DOHH2 (cell line): ENCODE measurements at regions not wholly inside any gene's neighbourhood (a gene's known extent, or its start where the extent isn't known, plus 50 kb on each side); places are given as distances from the start of the nearest gene placed in this dataset.

ENCODE experiments used
- H3F3A ChIP-seq: fragments of 200-600 bp; sonication (generic), shearing (Covaris generic); 2 replicates; pipeline ENCODE4 v1.6.0; 2016; ENCODE audit warnings: antibody characterized with exemption, mild to moderate bottlenecking; ENCODE audit not compliant: control insufficient read depth, insufficient read depth
- H3K27ac ChIP-seq: fragments of 200-600 bp; sonication (generic); 2 replicates; pipeline ENCODE4 v1.5.1; 2014; ENCODE audit warnings: low read depth, mild to moderate bottlenecking, low read length, moderate library complexity
- H3K27me3 ChIP-seq: fragments of 200-600 bp; sonication (generic); 2 replicates; pipeline ENCODE4 v1.6.1; 2014; ENCODE audit warnings: mild to moderate bottlenecking, low read length, mixed read lengths; ENCODE audit not compliant: control insufficient read depth
- H3K36me3 ChIP-seq: fragments of 200-600 bp; sonication (generic); 2 replicates; pipeline ENCODE4 v1.6.1; 2014; ENCODE audit warnings: mild to moderate bottlenecking, low read length, moderate library complexity, mixed read lengths; ENCODE audit not compliant: control insufficient read depth
- H3K4me1 ChIP-seq: fragments of 200-600 bp; sonication (generic); 2 replicates; pipeline ENCODE4 v1.6.1; 2014; ENCODE audit warnings: mild to moderate bottlenecking, low read length, mixed read lengths; ENCODE audit not compliant: control insufficient read depth
- H3K4me2 ChIP-seq: fragments of 200-600 bp; sonication (generic); 2 replicates; pipeline ENCODE4 v1.6.0; 2014; ENCODE audit warnings: mild to moderate bottlenecking, low read length, moderate library complexity
- H3K4me3 ChIP-seq: fragments of 200-600 bp; sonication (generic); 2 replicates; pipeline ENCODE4 v1.5.1; 2014; ENCODE audit warnings: mild to moderate bottlenecking, low read length, mixed read lengths
- H3K79me2 ChIP-seq: fragments of 200-600 bp; sonication (generic); 2 replicates; pipeline ENCODE4 v1.6.1; 2014; ENCODE audit warnings: mild to moderate bottlenecking, low read length, mixed read lengths; ENCODE audit not compliant: control insufficient read depth
- H3K9me2 ChIP-seq: fragments of 200-600 bp; sonication (generic); replicated peaks from 2 replicates; pipeline ENCODE4 v1.6.1; 2014; ENCODE audit warnings: mild to moderate bottlenecking, low read length, mixed read lengths; ENCODE audit not compliant: control insufficient read depth
- H3K9me3 ChIP-seq: fragments of 200-600 bp; sonication (generic); 2 replicates; pipeline ENCODE4 v1.6.1; 2014; ENCODE audit warnings: antibody characterized with exemption, low read length, mixed read lengths; ENCODE audit not compliant: control insufficient read depth, insufficient read depth
- H4K20me1 ChIP-seq: fragments of 200-600 bp; sonication (generic); 2 replicates; pipeline ENCODE4 v1.6.0; 2014; ENCODE audit warnings: low read depth, mild to moderate bottlenecking, antibody characterized with exemption, low read length, moderate library complexity; ENCODE audit not compliant: control insufficient read depth, insufficient read depth
- CTCF ChIP-seq: fragments of 200-600 bp; sonication (generic); IDR thresholded peaks from one replicate; pipeline ENCODE4 v1.5.1; 2014; ENCODE audit warnings: antibody characterized with exemption, mild to moderate bottlenecking, low read depth, low read length; ENCODE audit not compliant: poor library complexity, severe bottlenecking
- EZH2phosphoT487 ChIP-seq: fragments of 200-600 bp; sonication (generic); IDR thresholded peaks from 2 replicates; pipeline ENCODE4 v1.6.1; 2017; ENCODE audit warnings: borderline replicate concordance, mild to moderate bottlenecking, antibody characterized with exemption, low read length, moderate library complexity, mixed read lengths

- Histone ChIP-seq H3K79me2 (no peaks in the 10 kb centered on the region), H3K27ac (no peak overlapping the region), H3K4me1 (no peaks in the 10 kb centered on the region), H3K4me2 (no peak overlapping the region), H3F3A (no peaks in the 10 kb centered on the region), H3K4me3 (no peak overlapping the region), H4K20me1 (no peaks in the 10 kb centered on the region), H3K27me3 (no peaks in the 10 kb centered on the region), H3K36me3 (no peaks in the 10 kb centered on the region), H3K9me2 (no peaks in the 10 kb centered on the region; the same call in 1 of the 2 replicates), H3K9me3 (no peaks in the 10 kb centered on the region)
- no peak for TF ChIP-seq EZH2phosphoT487
- TF ChIP-seq CTCF: no peak
These were observed 180.0 kb upstream of the NEGR1 start for GRCh38 chr1:72462186-72462905.

GRCh38 chr1:72442262-72442661 is 159.9 kb upstream of the NEGR1 start:
- no peaks in the 10 kb centered on the region for H3K9me3 ChIP-seq
- no peak overlapping the region for H3K4me3 ChIP-seq
- no peaks in the 10 kb centered on the region for H3F3A ChIP-seq
- no peak for TF ChIP-seq EZH2phosphoT487
- TF ChIP-seq CTCF: no peak
- no peaks in the 10 kb centered on the region for H3K9me2 ChIP-seq
- no peaks in the 10 kb centered on the region for H4K20me1 ChIP-seq
- H3K79me2 ChIP-seq: no peaks in the 10 kb centered on the region
- H3K27ac ChIP-seq: no peak overlapping the region
- no peaks in the 10 kb centered on the region for H3K36me3 ChIP-seq
- no peak overlapping the region for H3K4me2 ChIP-seq
- no peaks in the 10 kb centered on the region for H3K4me1 ChIP-seq
- H3K27me3 ChIP-seq: no peaks in the 10 kb centered on the region

DNA sequence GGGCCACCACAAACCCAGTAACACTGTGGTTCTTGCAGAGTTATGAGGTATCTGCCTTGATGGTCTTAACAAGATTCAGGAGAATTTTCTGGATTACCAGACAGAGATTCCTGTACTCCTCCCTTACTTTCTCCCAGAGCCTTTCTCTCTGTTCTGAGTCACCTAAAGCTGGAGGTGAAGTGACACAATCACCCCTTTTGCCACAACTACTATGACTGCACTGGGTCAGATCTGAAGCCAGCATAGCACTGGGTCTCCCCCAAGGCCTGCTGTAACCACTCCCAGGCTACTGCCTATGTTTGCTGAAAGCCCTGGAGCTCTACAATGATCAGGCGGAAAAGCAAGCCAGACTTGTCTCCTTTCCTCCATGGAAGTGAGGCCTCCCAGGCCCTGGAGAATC is 156.7 kb upstream of the NEGR1 start:
- Histone ChIP-seq H3K9me3 (no peaks in the 10 kb centered on the region), H3K27ac (no peak overlapping the region), H3F3A (no peaks in the 10 kb centered on the region), H3K36me3 (no peaks in the 10 kb centered on the region), H3K4me2 (no peak overlapping the region), H3K9me2 (no peaks in the 10 kb centered on the region), H3K4me1 (no peaks in the 10 kb centered on the region), H4K20me1 (no peaks in the 10 kb centered on the region), H3K4me3 (no peak overlapping the region), H3K79me2 (no peaks in the 10 kb centered on the region), H3K27me3 (no peaks in the 10 kb centered on the region)
- TF ChIP-seq CTCF (no peak), EZH2phosphoT487 (no peak)
